HepG2 (cell line): ENCODE measurements at regions not wholly inside any gene's neighbourhood (a gene's known extent, or its start where the extent isn't known, plus 50 kb on each side); places are given as distances from the start of the nearest gene placed in this dataset.

Experiments
- ATAC-seq: fragments of 200-7000 bp; cut with Tn5 transposase; 3 replicates; pipeline ENCODE4 v1.9.1; 2020; ENCODE audit warnings: mild to moderate bottlenecking, moderate library complexity
- BruUV-seq: library from RNA; stranded (reverse); fragments of 400-500 nt; replicated peaks from 2 replicates; lab custom pipeline; 2021; lab: Mats Ljungman, UMichigan
- CTCF ChIA-PET: fragments of 300-600 bp; formaldehyde crosslinking; extraction: SDS; loops from one replicate; lab custom pipeline; 2021; ENCODE audit warnings: low total read pairs, inconsistent platforms, low intra/inter-chr PET ratio; lab: Yijun Ruan, JAX
- POLR2A ChIA-PET: fragments of 350-600 bp; sonication (Branson Sonifier 250); formaldehyde crosslinking; loops from one replicate; lab custom pipeline; 2020; ENCODE audit warnings: antibody characterized with exemption, inconsistent platforms; lab: Yijun Ruan, JAX
- DNase-seq: peaks from one replicate; pipeline ENCODE4 v3.0.0-alpha.2; 2015; ENCODE audit warnings: low spot score
- FAIRE-seq: peaks from 3 replicates; lab custom pipeline; 2011; peaks lifted over from hg19 to GRCh38; lab: Jason Lieb, UNC
- H2AFZ ChIP-seq: one replicate; pipeline ENCODE4 v1.6.1; 2011; ENCODE audit warnings: low read length, inconsistent platforms
- H3K27ac ChIP-seq: fragments of 300-600 bp; 3 replicates; pipeline ENCODE4 v1.8.0; 2011; ENCODE audit warnings: mixed run types, mild to moderate bottlenecking, mixed read lengths, low read length, inconsistent platforms; ENCODE audit not compliant: insufficient read depth; ENCODE audit errors: extremely low read length
- H3K27me3 ChIP-seq, 2 experiments: fragments of 200-600 bp in 1 of 2; 2 replicates in 1 of 2; 3 replicates in 1 of 2; pipeline versions ENCODE4 v1.6.0 to v1.8.0; 2011; ENCODE audit warnings: low read length in 2 of 2, mild to moderate bottlenecking in 2 of 2, moderate library complexity in 2 of 2, inconsistent platforms in 1 of 2; ENCODE audit not compliant: insufficient read depth in 2 of 2, control insufficient read depth in 1 of 2
- H3K36me3 ChIP-seq, 2 experiments: fragments of 200-600 bp in 1 of 2; replicated peaks in 1 of 2; 2 replicates in 1 of 2; 3 replicates in 1 of 2; pipeline versions ENCODE4 v1.5.1 to v1.8.0; 2011; ENCODE audit warnings: low read length in 2 of 2, inconsistent platforms in 1 of 2; ENCODE audit not compliant: insufficient read depth in 2 of 2, control insufficient read depth in 1 of 2
- H3K4me1 ChIP-seq: 2 replicates; pipeline ENCODE4 v1.5.1; 2012; ENCODE audit warnings: low read length, inconsistent platforms; ENCODE audit not compliant: insufficient read depth
- H3K4me2 ChIP-seq: 2 replicates; pipeline ENCODE4 v1.6.0; 2011; ENCODE audit warnings: low read depth, low read length, inconsistent platforms
- H3K4me3 ChIP-seq, 3 experiments: fragments of 200-600 bp in 1 of 3; sonication (generic), shearing (Covaris generic) in 1 of 3; replicated peaks in 1 of 3; 2 replicates each; pipeline ENCODE4 v1.5.1; 2011 to 2016; ENCODE audit warnings: low read length in 3 of 3, inconsistent platforms in 2 of 3, low read depth in 2 of 3, mild to moderate bottlenecking in 2 of 3, control low read depth in 1 of 3, mixed read lengths in 1 of 3; ENCODE audit not compliant: insufficient read depth in 1 of 3
- H3K79me2 ChIP-seq: one replicate; pipeline ENCODE4 v1.6.1; 2011; ENCODE audit warnings: low read length, inconsistent platforms; ENCODE audit not compliant: insufficient read depth
- H3K9ac ChIP-seq: 2 replicates; pipeline ENCODE4 v1.6.0; 2011; ENCODE audit warnings: mild to moderate bottlenecking, low read depth, low read length, inconsistent platforms; ENCODE audit not compliant: insufficient read depth
- H3K9me3 ChIP-seq: 2 replicates; pipeline ENCODE4 v1.5.1; 2012; ENCODE audit warnings: mild to moderate bottlenecking, low read length
- H4K20me1 ChIP-seq: 2 replicates; pipeline ENCODE4 v1.6.0; 2011; ENCODE audit warnings: inconsistent platforms, mild to moderate bottlenecking, low read length, moderate library complexity; ENCODE audit not compliant: insufficient read depth
- ATF7 ChIP-seq, 2 experiments: fragments of 450-650 bp in 1 of 2; sonication (generic) in 1 of 2; formaldehyde crosslinking in 1 of 2; IDR thresholded peaks; 2 replicates each; pipeline versions ENCODE4 v1.4.0 to v1.6.1; 2016 to 2020; ENCODE audit warnings: antibody characterized with exemption in 1 of 2, mild to moderate bottlenecking in 1 of 2, missing genetic modification reagents in 1 of 2
- GATAD1 ChIP-seq: IDR thresholded peaks from 2 replicates; pipeline ENCODE4 v1.6.1; 2016; ENCODE audit warnings: missing genetic modification reagents, missing compliant biosample characterization
- LBX2 ChIP-seq: sonication (generic); formaldehyde crosslinking; IDR thresholded peaks from 2 replicates; pipeline ENCODE4 v1.5.0; 2020; ENCODE audit warnings: missing genetic modification reagents, mild to moderate bottlenecking, borderline replicate concordance
- MAZ ChIP-seq, 2 experiments: sonication (generic) in 1 of 2; formaldehyde crosslinking in 1 of 2; IDR thresholded peaks; 2 replicates each; pipeline versions ENCODE4 v1.5.0 to v1.6.1; 2012 to 2020; ENCODE audit warnings: low read depth in 2 of 2, mild to moderate bottlenecking in 2 of 2, borderline replicate concordance in 1 of 2, improper control_type of control experiment in 1 of 2, low read length in 1 of 2, missing genetic modification reagents in 1 of 2, moderate library complexity in 1 of 2
- MYNN ChIP-seq: sonication (generic); formaldehyde crosslinking; IDR thresholded peaks from 2 replicates; pipeline ENCODE4 v1.4.0; 2020; ENCODE audit warnings: mild to moderate bottlenecking, low read depth, missing genetic modification reagents
- STAT5B ChIP-seq: sonication (generic); formaldehyde crosslinking; IDR thresholded peaks from 2 replicates; pipeline ENCODE4 v1.4.0; 2020; ENCODE audit warnings: missing genetic modification reagents
- TAF1 ChIP-seq: sonication (generic); formaldehyde crosslinking; IDR thresholded peaks from 2 replicates; pipeline ENCODE4 v1.4.0; 2020; ENCODE audit warnings: missing genetic modification reagents
- ZSCAN22 ChIP-seq: sonication (generic); formaldehyde crosslinking; IDR thresholded peaks from 2 replicates; pipeline ENCODE4 v1.4.0; 2020; ENCODE audit warnings: mild to moderate bottlenecking, missing genetic modification reagents
- WGBS: methylation state at CpG from one replicate; pipeline ENCODE4 v1.1.6; 2017; ENCODE audit warnings: low lambda C conversion rate; 5-methylcytosine and 5-hydroxymethylcytosine counted together
- in situ Hi-C: cut with HindIII; loops from 2 replicates; pipeline ENCODE4 v1.10.0; 2017; ENCODE audit warnings: low pct_unique_long_range_greater_than_20kb; ENCODE audit not compliant: extremely low pct_ligation_motif_present
- intact Hi-C: fragments of 100-400 bp; cut with micrococcal nuclease; formaldehyde crosslinking; loops from one replicate; pipeline ENCODE4 v1.10.0; 2022; ENCODE audit not compliant: unreplicated experiment

- ChIA-PET POLR2A (no interaction called here), CTCF (no interaction called here)
- no peak overlapping the region for H3K9ac ChIP-seq
- H3K79me2 ChIP-seq: no peaks in the 10 kb centered on the region
- H2AFZ ChIP-seq: no peak overlapping the region
- no peaks in the 10 kb centered on the region for H3K36me3 ChIP-seq
- no peaks in the 10 kb centered on the region for H3K9me3 ChIP-seq
- no peak overlapping the region for H3K4me3 ChIP-seq
- no peak overlapping the region for H3K27ac ChIP-seq
- H3K4me2 ChIP-seq: no peak overlapping the region
- in situ Hi-C loops (no loop called here), intact Hi-C loops (no loop called here)
- ATAC-seq: no peak
- no peak for DNase-seq
- H3K27me3 ChIP-seq: no peaks in the 10 kb centered on the region
- H3K4me1 ChIP-seq: no peaks in the 10 kb centered on the region
- under 1% methylated on average over 5 of the region's 5 CpGs for WGBS
- BruUV-seq: no TSS peak
- H4K20me1 ChIP-seq: no peaks in the 10 kb centered on the region
- no peak for FAIRE-seq
- no peak for TF ChIP-seq LBX2
- no peak for TF ChIP-seq TAF1 (CRISPR knock-in tag)
- TF ChIP-seq MAZ (IDR thresholded peaks at IDR 0.05; ENCODE audit: borderline replicate concordance, low read depth, low read length): no peak
- TF ChIP-seq MAZ (CRISPR knock-in tag; IDR thresholded peaks at IDR 0.05; ENCODE audit: low read depth): no peak
- peak; percentile 37; the same call in 1 of the 2 replicates for TF ChIP-seq ATF7 (IDR thresholded peaks at IDR 0.05)
- no peak for TF ChIP-seq ATF7 (CRISPR knock-in tag; IDR thresholded peaks at IDR 0.05)
Observed at GRCh38 chr7:16091701-16092310, 329.5 kb downstream of the CRPPA start.

DNA sequence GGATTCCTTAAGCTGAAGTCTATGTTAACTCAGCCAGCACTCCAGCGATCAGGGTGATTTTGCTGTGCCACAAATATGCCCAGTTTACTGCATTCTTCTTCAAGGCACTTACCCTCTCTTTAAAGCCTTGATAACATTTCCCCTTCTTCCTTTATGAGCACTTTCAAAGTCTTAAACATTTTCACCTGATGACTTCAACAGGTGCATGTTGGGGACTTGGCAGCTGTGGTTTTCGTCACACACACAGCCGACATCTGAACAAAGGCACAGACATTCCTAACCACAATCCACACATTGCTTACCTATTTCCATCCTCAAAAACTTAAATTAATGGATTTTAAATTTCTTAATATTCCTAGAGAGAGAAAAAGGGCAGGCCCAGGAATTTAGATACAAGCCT, 331.5 kb downstream of the CRPPA start:
- Histone ChIP-seq H3K27ac (no peak overlapping the region), H4K20me1 (no peaks in the 10 kb centered on the region), H3K36me3 (no peaks in the 10 kb centered on the region), H3K27me3 (no peaks in the 10 kb centered on the region), H3K4me1 (no peaks in the 10 kb centered on the region), H3K9ac (no peak overlapping the region), H3K4me2 (no peak overlapping the region), H3K9me3 (no peaks in the 10 kb centered on the region), H3K79me2 (no peaks in the 10 kb centered on the region), H2AFZ (no peak overlapping the region), H3K4me3 (no peak overlapping the region)
- BruUV-seq: no TSS peak
- 82% methylated on average over 3 of the region's 3 CpGs for WGBS
- in situ Hi-C loops (no loop called here), intact Hi-C loops (no loop called here)
- TF ChIP-seq MYNN (CRISPR knock-in tag) (no peak), GATAD1 (no peak), ZSCAN22 (CRISPR knock-in tag) (no peak), STAT5B (CRISPR knock-in tag) (no peak)
- ATAC-seq: no peak
- no peak for FAIRE-seq
- CTCF ChIA-PET: no interaction called here
- POLR2A ChIA-PET: no interaction called here
- no peak for DNase-seq
